SK-N-SH (cell line): ENCODE measurements at regions not wholly inside any gene's neighbourhood (a gene's known extent, or its start where the extent isn't known, plus 50 kb on each side); places are given as distances from the start of the nearest gene placed in this dataset.

Source experiments
- CTCF ChIA-PET: fragments of 300-600, 350-600 bp; formaldehyde crosslinking; extraction: SDS; loops from one replicate; lab custom pipeline; 2021; lab: Yijun Ruan, JAX
- POLR2A ChIA-PET: fragments of 350-600 bp; sonication (Branson Sonifier 250); formaldehyde crosslinking; extraction: SDS; loops from one replicate; lab custom pipeline; 2020; ENCODE audit warnings: antibody characterized with exemption, inconsistent platforms; lab: Yijun Ruan, JAX
- DNase-seq: peaks from one replicate; pipeline ENCODE4 v3.0.0; 2012
- H2AFZ ChIP-seq: fragments of 200-600 bp; sonication (generic); 2 replicates; pipeline ENCODE4 v1.8.1; 2016; ENCODE audit warnings: antibody characterized with exemption, mild to moderate bottlenecking, low read depth
- H3F3A ChIP-seq: fragments of 200-600 bp; sonication (generic); replicated peaks from 2 replicates; pipeline ENCODE3; 2016; ENCODE audit warnings: antibody characterized with exemption, mild to moderate bottlenecking; ENCODE audit not compliant: insufficient read depth
- H3K27ac ChIP-seq, 2 experiments: fragments of 200-500 bp in 1 of 2; fragments of 200-600 bp in 1 of 2; sonication (Bioruptor generic) in 1 of 2; sonication (generic), shearing (Covaris generic) in 1 of 2; 2 replicates each; pipeline versions ENCODE4 v1.5.1 to v1.6.1; 2014 to 2016; ENCODE audit warnings: low read depth in 2 of 2, inconsistent platforms in 1 of 2, low read length in 1 of 2, mild to moderate bottlenecking in 1 of 2, mixed read lengths in 1 of 2
- H3K27me3 ChIP-seq: fragments of 200-600 bp; sonication (generic), shearing (Covaris generic); 2 replicates; pipeline ENCODE4 v1.6.1; 2016; ENCODE audit warnings: mixed run types; ENCODE audit not compliant: insufficient read depth
- H3K36me3 ChIP-seq, 2 experiments: fragments of 200-500 bp in 1 of 2; fragments of 200-600 bp in 1 of 2; sonication (Bioruptor generic) in 1 of 2; sonication (generic) in 1 of 2; replicated peaks in 1 of 2; 2 replicates each; pipeline versions ENCODE3 to v1.5.1; 2014 to 2016; ENCODE audit warnings: low read length in 1 of 2, mild to moderate bottlenecking in 1 of 2; ENCODE audit not compliant: insufficient read depth in 2 of 2, control insufficient read depth in 1 of 2
- H3K4me1 ChIP-seq, 2 experiments: fragments of 200-500 bp in 1 of 2; fragments of 200-600 bp in 1 of 2; sonication (Bioruptor generic) in 1 of 2; sonication (generic), shearing (Covaris generic) in 1 of 2; 2 replicates each; pipeline versions ENCODE4 v1.5.1 to v1.6.1; 2014 to 2016; ENCODE audit warnings: low read depth in 1 of 2, low read length in 1 of 2, mixed run types in 1 of 2; ENCODE audit not compliant: insufficient read depth in 2 of 2, control insufficient read depth in 1 of 2
- H3K4me2 ChIP-seq: fragments of 200-600 bp; sonication (generic), shearing (Covaris generic); 2 replicates; pipeline ENCODE4 v1.6.1; 2017; ENCODE audit warnings: mixed run types
- H3K4me3 ChIP-seq, 2 experiments: fragments of 200-500 bp in 1 of 2; fragments of 200-600 bp in 1 of 2; sonication (Bioruptor generic) in 1 of 2; sonication (generic), shearing (Covaris generic) in 1 of 2; 2 replicates each; pipeline versions ENCODE4 v1.5.1 to v1.8.1; 2014 to 2016; ENCODE audit warnings: low read depth in 2 of 2, inconsistent platforms in 1 of 2, low read length in 1 of 2, mild to moderate bottlenecking in 1 of 2, mixed read lengths in 1 of 2, moderate library complexity in 1 of 2
- H3K79me2 ChIP-seq: fragments of 200-600 bp; sonication (generic); 2 replicates; pipeline ENCODE4 v1.8.1; 2017; ENCODE audit warnings: mild to moderate bottlenecking; ENCODE audit not compliant: insufficient read depth
- H3K9ac ChIP-seq: fragments of 200-600 bp; sonication (generic); 2 replicates; pipeline ENCODE4 v1.6.1; 2017; ENCODE audit warnings: mixed run types
- H3K9me2 ChIP-seq: fragments of 200-600 bp; sonication (generic); 2 replicates; pipeline ENCODE4 v1.6.1; 2017; ENCODE audit warnings: mixed run types
- H3K9me3 ChIP-seq: fragments of 200-600 bp; sonication (generic); 2 replicates; pipeline ENCODE4 v1.6.1; 2017; ENCODE audit warnings: mixed run types, mild to moderate bottlenecking, moderate library complexity
- H4K20me1 ChIP-seq: fragments of 200-600 bp; sonication (generic); 2 replicates; pipeline ENCODE4 v1.6.1; 2017; ENCODE audit warnings: mild to moderate bottlenecking, mixed run types; ENCODE audit not compliant: insufficient read depth
- CHD2 ChIP-seq: fragments of 150-350 bp; IDR thresholded peaks from 2 replicates; pipeline ENCODE4 v1.6.1; 2018; ENCODE audit warnings: low read length; ENCODE audit not compliant: partially characterized antibody
- ELF1 ChIP-seq: IDR thresholded peaks from 2 replicates; pipeline ENCODE4 v1.4.0; 2012
- EP300 ChIP-seq, 2 experiments: IDR thresholded peaks; 2 replicates each; pipeline versions ENCODE4 v1.4.0 to v1.6.1; 2012; ENCODE audit warnings: borderline replicate concordance in 1 of 2, low read depth in 1 of 2, low read length in 1 of 2
- EZH2phosphoT487 ChIP-seq: fragments of 200-600 bp; sonication (generic); IDR thresholded peaks from 2 replicates; pipeline ENCODE4 v1.6.1; 2017; ENCODE audit warnings: low read depth, mixed run types, mild to moderate bottlenecking, antibody characterized with exemption, moderate library complexity, borderline replicate concordance
- FOSL2 ChIP-seq: IDR thresholded peaks from 2 replicates; pipeline ENCODE4 v1.4.0; 2012; ENCODE audit warnings: low read depth, mild to moderate bottlenecking, moderate library complexity, borderline replicate concordance
- FOXJ3 ChIP-seq: sonication (generic); formaldehyde crosslinking; IDR thresholded peaks from 2 replicates; pipeline ENCODE4 v1.5.1; 2020; ENCODE audit warnings: mild to moderate bottlenecking, missing genetic modification reagents
- GATA2 ChIP-seq: sonication (generic); formaldehyde crosslinking; IDR thresholded peaks from 2 replicates; pipeline ENCODE4 v1.5.0; 2020; ENCODE audit warnings: mild to moderate bottlenecking, missing genetic modification reagents
- JUND ChIP-seq: IDR thresholded peaks from 2 replicates; pipeline ENCODE4 v1.4.0; 2012
- MAX ChIP-seq: IDR thresholded peaks from 2 replicates; pipeline ENCODE4 v1.4.0; 2012; ENCODE audit warnings: low read depth
- NRF1 ChIP-seq: IDR thresholded peaks from 2 replicates; pipeline ENCODE4 v1.6.1; 2012; ENCODE audit warnings: low read depth, mild to moderate bottlenecking, low read length
- PBX3 ChIP-seq: IDR thresholded peaks from 2 replicates; pipeline ENCODE4; 2012
- RAD21 ChIP-seq: IDR thresholded peaks from 2 replicates; pipeline ENCODE4 v1.6.1; 2012; ENCODE audit warnings: mild to moderate bottlenecking, low read length
- RCOR1 ChIP-seq: fragments of 150-350 bp; IDR thresholded peaks from 2 replicates; pipeline ENCODE4 v1.6.1; 2017; ENCODE audit warnings: antibody characterized with exemption, low read length
- RXRA ChIP-seq: IDR thresholded peaks from 2 replicates; pipeline ENCODE4 v1.4.0; 2012; ENCODE audit warnings: low read depth, mild to moderate bottlenecking, borderline replicate concordance
- SIN3A ChIP-seq: IDR thresholded peaks from 2 replicates; pipeline ENCODE4 v1.6.1; 2012; ENCODE audit warnings: low read depth, mild to moderate bottlenecking, low read length, moderate library complexity, borderline replicate concordance
- SMC3 ChIP-seq: IDR thresholded peaks from 2 replicates; pipeline ENCODE4 v1.6.1; 2012; ENCODE audit warnings: low read depth, low read length, improper control_type of control experiment
- TEAD4 ChIP-seq: IDR thresholded peaks from 2 replicates; pipeline ENCODE4 v1.4.0; 2012; ENCODE audit warnings: mild to moderate bottlenecking, borderline replicate concordance; ENCODE audit not compliant: insufficient read depth
- USF1 ChIP-seq: IDR thresholded peaks from 2 replicates; pipeline ENCODE4 v1.4.0; 2012; ENCODE audit warnings: low read depth, borderline replicate concordance
- USF2 ChIP-seq: fragments of 150-350 bp; IDR thresholded peaks from 2 replicates; pipeline ENCODE4 v1.6.1; 2017; ENCODE audit warnings: antibody characterized with exemption, low read length, low read depth, borderline replicate concordance
- WGBS: methylation state at CpG from one replicate; pipeline ENCODE4 v1.1.6; 2017; ENCODE audit warnings: low lambda C conversion rate; 5-methylcytosine and 5-hydroxymethylcytosine counted together
- TF ChIP-seq, protein P1 (sequence below): IDR thresholded peaks from 2 replicates; pipeline ENCODE4 v1.4.0; 2012; ENCODE audit warnings: low read depth, borderline replicate concordance
- TF ChIP-seq, protein P2 (sequence below): fragments of 150-350 bp; IDR thresholded peaks from 2 replicates; pipeline ENCODE4 v1.6.1; 2016; ENCODE audit warnings: mild to moderate bottlenecking, low read depth, low read length

DNA sequence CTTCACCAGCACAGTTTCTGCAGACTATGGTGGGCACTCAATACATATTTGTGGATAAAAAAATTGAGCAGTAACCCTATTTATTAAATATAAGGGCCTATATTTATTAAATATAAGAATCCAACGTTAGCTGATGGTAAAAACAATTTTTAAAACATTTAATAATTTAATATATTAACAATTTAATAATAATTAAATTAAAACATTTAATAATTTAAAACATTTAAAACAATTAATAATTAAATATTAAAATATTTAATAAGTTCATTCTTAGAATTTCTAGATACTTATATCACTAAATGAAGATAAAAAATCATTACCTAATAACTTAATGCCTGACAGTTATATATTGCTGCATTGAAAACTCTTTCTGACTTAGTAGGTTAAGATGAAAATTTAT lies 880.2 kb upstream of the EPHA6 start:
- no peak for TF ChIP-seq RCOR1
- no peak for TF ChIP-seq RAD21
- no peak for TF ChIP-seq EP300 (IDR thresholded peaks at IDR 0.05; ENCODE audit: borderline replicate concordance in 1 of 2, low read depth in 1 of 2, low read length in 1 of 2)
- TF ChIP-seq RXRA = no peak
- TF ChIP-seq FOXJ3 = no peak
- TF ChIP-seq TEAD4 = no peak
- TF ChIP-seq, all 33 proteins: peak for 0
- no peaks in the 10 kb centered on the region for H3K9me3 ChIP-seq
- H3K36me3 ChIP-seq = no peaks in the 10 kb centered on the region
- CTCF ChIA-PET = no interaction called here
- DNase-seq = no peak
- H3K27me3 ChIP-seq = no peaks in the 10 kb centered on the region
- H3K79me2 ChIP-seq = no peaks in the 10 kb centered on the region
- H3K9me2 ChIP-seq = no peaks in the 10 kb centered on the region
- no peak overlapping the region for H3K27ac ChIP-seq
- no peaks in the 10 kb centered on the region for H3K4me1 ChIP-seq
- no peak overlapping the region for H3K4me3 ChIP-seq
- 2% methylated on average over 1 of the region's 1 CpG for WGBS
- POLR2A ChIA-PET = no interaction called here
- no peak overlapping the region for H2AFZ ChIP-seq
- H3F3A ChIP-seq = no peaks in the 10 kb centered on the region
- H3K9ac ChIP-seq = no peak overlapping the region
- H4K20me1 ChIP-seq = no peaks in the 10 kb centered on the region
- H3K4me2 ChIP-seq = no peak overlapping the region

- Histone ChIP-seq H3K4me2 (no peak overlapping the region), H3K4me1 (no peaks in the 10 kb centered on the region), H3K36me3 (no peaks in the 10 kb centered on the region), H3K9me2 (no peaks in the 10 kb centered on the region), H4K20me1 (no peaks in the 10 kb centered on the region), H3K27ac (no peak overlapping the region), H3K79me2 (no peaks in the 10 kb centered on the region; the same call in 1 of the 2 replicates), H3K9ac (no peak overlapping the region), H3K4me3 (no peak overlapping the region), H2AFZ (no peak overlapping the region), H3K27me3 (no peaks in the 10 kb centered on the region), H3F3A (no peaks in the 10 kb centered on the region), H3K9me3 (no peaks in the 10 kb centered on the region)
- WGBS = 4% methylated on average over 4 of the region's 4 CpGs
- TF ChIP-seq ELF1 (no peak), NRF1 (no peak), PBX3 (no peak), JUND (no peak), GATA2 (no peak), USF1 (no peak), SIN3A (no peak), USF2 (no peak), TEAD4 (no peak), CHD2 (no peak), SMC3 (no peak), MAX (no peak), RXRA (no peak), EZH2phosphoT487 (no peak), FOSL2 (no peak)
- TF ChIP-seq, protein P1, sequence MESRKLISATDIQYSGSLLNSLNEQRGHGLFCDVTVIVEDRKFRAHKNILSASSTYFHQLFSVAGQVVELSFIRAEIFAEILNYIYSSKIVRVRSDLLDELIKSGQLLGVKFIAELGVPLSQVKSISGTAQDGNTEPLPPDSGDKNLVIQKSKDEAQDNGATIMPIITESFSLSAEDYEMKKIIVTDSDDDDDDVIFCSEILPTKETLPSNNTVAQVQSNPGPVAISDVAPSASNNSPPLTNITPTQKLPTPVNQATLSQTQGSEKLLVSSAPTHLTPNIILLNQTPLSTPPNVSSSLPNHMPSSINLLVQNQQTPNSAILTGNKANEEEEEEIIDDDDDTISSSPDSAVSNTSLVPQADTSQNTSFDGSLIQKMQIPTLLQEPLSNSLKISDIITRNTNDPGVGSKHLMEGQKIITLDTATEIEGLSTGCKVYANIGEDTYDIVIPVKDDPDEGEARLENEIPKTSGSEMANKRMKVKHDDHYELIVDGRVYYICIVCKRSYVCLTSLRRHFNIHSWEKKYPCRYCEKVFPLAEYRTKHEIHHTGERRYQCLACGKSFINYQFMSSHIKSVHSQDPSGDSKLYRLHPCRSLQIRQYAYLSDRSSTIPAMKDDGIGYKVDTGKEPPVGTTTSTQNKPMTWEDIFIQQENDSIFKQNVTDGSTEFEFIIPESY = no peak
- TF ChIP-seq, protein P2, sequence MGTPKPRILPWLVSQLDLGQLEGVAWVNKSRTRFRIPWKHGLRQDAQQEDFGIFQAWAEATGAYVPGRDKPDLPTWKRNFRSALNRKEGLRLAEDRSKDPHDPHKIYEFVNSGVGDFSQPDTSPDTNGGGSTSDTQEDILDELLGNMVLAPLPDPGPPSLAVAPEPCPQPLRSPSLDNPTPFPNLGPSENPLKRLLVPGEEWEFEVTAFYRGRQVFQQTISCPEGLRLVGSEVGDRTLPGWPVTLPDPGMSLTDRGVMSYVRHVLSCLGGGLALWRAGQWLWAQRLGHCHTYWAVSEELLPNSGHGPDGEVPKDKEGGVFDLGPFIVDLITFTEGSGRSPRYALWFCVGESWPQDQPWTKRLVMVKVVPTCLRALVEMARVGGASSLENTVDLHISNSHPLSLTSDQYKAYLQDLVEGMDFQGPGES = no peak
- CTCF ChIA-PET = no interaction called here
- POLR2A ChIA-PET = no interaction called here
- DNase-seq = no peak
Measured at GRCh38 chr3:95939235-95939809, 875.1 kb upstream of the EPHA6 start.
